IMR-90 (cell line): ENCODE measurements at regions not wholly inside any gene's neighbourhood (a gene's known extent, or its start where the extent isn't known, plus 50 kb on each side); places are given as distances from the start of the nearest gene placed in this dataset.

Experiments
- ATAC-seq: fragments of 200-7000 bp; cut with Tn5 transposase; 2 replicates; pipeline ENCODE4 v1.9.1; 2020; ENCODE audit warnings: low read depth, mild to moderate bottlenecking, moderate library complexity
- BruUV-seq: library from RNA; stranded (reverse); fragments of 400-500 nt; replicated peaks from 2 replicates; lab custom pipeline; 2021; lab: Mats Ljungman, UMichigan
- CTCF ChIA-PET: fragments of 300-600 bp; formaldehyde crosslinking; extraction: SDS; loops from one replicate; lab custom pipeline; 2021; ENCODE audit warnings: antibody characterized with exemption; lab: Yijun Ruan, JAX
- POLR2A ChIA-PET: fragments of 300-600 bp; sonication (Branson Sonifier 250); formaldehyde crosslinking; loops from one replicate; lab custom pipeline; 2022; ENCODE audit warnings: antibody characterized with exemption; ENCODE audit not compliant: unreplicated experiment; lab: Charles Lee
- DNase-seq: peaks from one replicate; pipeline ENCODE4 v3.0.0; 2013
- H2AFZ ChIP-seq: replicated peaks from 2 replicates; pipeline ENCODE3; 2013; ENCODE audit warnings: low read length, mild to moderate bottlenecking; ENCODE audit not compliant: poor library complexity
- H2AK5ac ChIP-seq: 2 replicates; pipeline ENCODE4 v1.6.1; 2013; ENCODE audit warnings: low read depth, low read length, inconsistent platforms
- H2AK9ac ChIP-seq: replicated peaks from 2 replicates; pipeline ENCODE3; 2013; ENCODE audit warnings: mild to moderate bottlenecking, low read depth, low read length, moderate library complexity; ENCODE audit not compliant: poor library complexity
- H2BK120ac ChIP-seq: 2 replicates; pipeline ENCODE4 v1.6.1; 2013; ENCODE audit warnings: low read depth, low read length, inconsistent platforms
- H2BK15ac ChIP-seq: 3 replicates; pipeline ENCODE4 v1.6.1; 2013; ENCODE audit warnings: low read depth, low read length, inconsistent platforms
- H2BK20ac ChIP-seq: 2 replicates; pipeline ENCODE4 v1.6.1; 2013; ENCODE audit warnings: low read depth, mild to moderate bottlenecking, inconsistent platforms, low read length, moderate library complexity
- H2BK5ac ChIP-seq: 2 replicates; pipeline ENCODE4 v1.6.1; 2013; ENCODE audit warnings: mild to moderate bottlenecking, low read depth, low read length, inconsistent platforms; ENCODE audit not compliant: poor library complexity, severe bottlenecking
- H3K14ac ChIP-seq: replicated peaks from 2 replicates; pipeline ENCODE4 v1.6.1; 2013; ENCODE audit warnings: low read depth, low read length, inconsistent platforms
- H3K18ac ChIP-seq: 2 replicates; pipeline ENCODE4 v1.6.1; 2013; ENCODE audit warnings: low read depth, low read length, control low read depth
- H3K23ac ChIP-seq: 2 replicates; pipeline ENCODE4 v1.6.1; 2013; ENCODE audit warnings: low read depth, low read length, inconsistent platforms
- H3K27ac ChIP-seq: 2 replicates; pipeline ENCODE4 v1.5.1; 2013; ENCODE audit warnings: mild to moderate bottlenecking, control low read depth, low read length; ENCODE audit not compliant: insufficient read depth
- H3K27me3 ChIP-seq: 2 replicates; pipeline ENCODE4 v1.6.1; 2013; ENCODE audit warnings: low read length; ENCODE audit not compliant: control insufficient read depth, insufficient read depth
- H3K36me3 ChIP-seq: 2 replicates; pipeline ENCODE4 v1.6.1; 2013; ENCODE audit warnings: low read length, mixed read lengths; ENCODE audit not compliant: control insufficient read depth, insufficient read depth
- H3K4ac ChIP-seq: 2 replicates; pipeline ENCODE4 v1.6.1; 2013; ENCODE audit warnings: low read depth, low read length, inconsistent platforms
- H3K4me1 ChIP-seq: 2 replicates; pipeline ENCODE4 v1.6.1; 2013; ENCODE audit warnings: low read length, mixed read lengths; ENCODE audit not compliant: control insufficient read depth, insufficient read depth
- H3K4me2 ChIP-seq: 2 replicates; pipeline ENCODE4 v1.6.1; 2013; ENCODE audit warnings: low read depth, mild to moderate bottlenecking, control low read depth, low read length, moderate library complexity
- H3K4me3 ChIP-seq: 2 replicates; pipeline ENCODE4 v1.5.1; 2013; ENCODE audit warnings: low read depth, mild to moderate bottlenecking, control low read depth, low read length, moderate library complexity; ENCODE audit not compliant: insufficient read depth
- H3K56ac ChIP-seq: 2 replicates; pipeline ENCODE4 v1.6.1; 2013; ENCODE audit warnings: low read length, inconsistent platforms; ENCODE audit not compliant: insufficient read depth; ENCODE audit errors: extremely low read depth
- H3K79me1 ChIP-seq, 2 experiments: 2 replicates each; pipeline ENCODE4 v1.6.1; 2013; ENCODE audit warnings: low read length in 2 of 2, inconsistent platforms in 1 of 2, low read depth in 1 of 2
- H3K9ac ChIP-seq: 2 replicates; pipeline ENCODE4 v1.6.1; 2013; ENCODE audit warnings: low read depth, low read length, control low read depth
- H3K9me1 ChIP-seq: 2 replicates; pipeline ENCODE4 v1.6.1; 2013; ENCODE audit warnings: low read length, inconsistent platforms; ENCODE audit not compliant: insufficient read depth
- H3K9me3 ChIP-seq: 2 replicates; pipeline ENCODE4 v1.6.1; 2013; ENCODE audit warnings: low read length; ENCODE audit not compliant: control insufficient read depth, insufficient read depth
- H4K20me1 ChIP-seq: 2 replicates; pipeline ENCODE4 v1.6.1; 2013; ENCODE audit warnings: low read length, inconsistent platforms; ENCODE audit not compliant: insufficient read depth
- H4K5ac ChIP-seq: 2 replicates; pipeline ENCODE4 v1.6.1; 2013; ENCODE audit warnings: mild to moderate bottlenecking, low read depth, low read length, control low read depth
- H4K8ac ChIP-seq, 2 experiments: 2 replicates each; pipeline ENCODE4 v1.6.1; 2013; ENCODE audit warnings: low read depth in 2 of 2, low read length in 2 of 2, control low read depth in 1 of 2, inconsistent platforms in 1 of 2
- H4K91ac ChIP-seq: 2 replicates; pipeline ENCODE4 v1.6.1; 2013; ENCODE audit warnings: low read depth, low read length, inconsistent platforms; ENCODE audit not compliant: insufficient read depth
- BHLHE40 ChIP-seq: fragments of 150-350 bp; IDR thresholded peaks from 2 replicates; pipeline ENCODE4 v1.6.1; 2016; ENCODE audit warnings: mild to moderate bottlenecking, low read depth, low read length
- CHD1 ChIP-seq: IDR thresholded peaks from 2 replicates; pipeline ENCODE4 v1.6.1; 2012; ENCODE audit warnings: low read depth, low read length, improper control_type of control experiment
- ELK1 ChIP-seq: fragments of 150-350 bp; IDR thresholded peaks from 2 replicates; pipeline ENCODE4 v1.6.1; 2016; ENCODE audit warnings: low read depth, mild to moderate bottlenecking, low read length, moderate library complexity, borderline replicate concordance
- FOS ChIP-seq: fragments of 150-350 bp; IDR thresholded peaks from 2 replicates; pipeline ENCODE4 v1.6.1; 2016; ENCODE audit warnings: low read depth, low read length
- MAZ ChIP-seq: IDR thresholded peaks from 2 replicates; pipeline ENCODE4 v1.6.1; 2012; ENCODE audit warnings: low read depth, mild to moderate bottlenecking, low read length, improper control_type of control experiment, moderate library complexity, borderline replicate concordance
- NFE2L2 ChIP-seq: fragments of 150-350 bp; IDR thresholded peaks from 2 replicates; pipeline ENCODE4 v1.6.1; 2016; ENCODE audit warnings: low read depth, mild to moderate bottlenecking, low read length
- RAD21 ChIP-seq: IDR thresholded peaks from 2 replicates; pipeline ENCODE4 v1.6.1; 2012; ENCODE audit warnings: low read length, improper control_type of control experiment
- RCOR1 ChIP-seq: IDR thresholded peaks from 2 replicates; pipeline ENCODE4 v1.6.1; 2012; ENCODE audit warnings: mild to moderate bottlenecking, low read length, improper control_type of control experiment; ENCODE audit not compliant: insufficient replicate concordance
- RFX5 ChIP-seq: IDR thresholded peaks from 2 replicates; pipeline ENCODE4 v1.8.0; 2012; ENCODE audit warnings: low read depth, mild to moderate bottlenecking, low read length, moderate library complexity
- SMC3 ChIP-seq: fragments of 150-350 bp; IDR thresholded peaks from 2 replicates; pipeline ENCODE4 v1.6.1; 2016; ENCODE audit warnings: low read depth, mild to moderate bottlenecking, antibody characterized with exemption, low read length, moderate library complexity
- WGBS, 2 experiments: methylation state at CpG; one replicate each; pipeline versions ENCODE4 v1.1.5 to v1.1.7; 2013; ENCODE audit warnings: missing lambda C conversion rate in 2 of 2; ENCODE audit not compliant: insufficient read length in 1 of 2; ENCODE audit errors: extremely low coverage in 2 of 2; 5-methylcytosine and 5-hydroxymethylcytosine counted together
- dilution Hi-C: fragments of 300-500 bp; cut with HindIII; formaldehyde crosslinking; loops from one replicate; pipeline ENCODE4 v1.14.3; 2018; ENCODE audit warnings: low sequenced_read_pairs; ENCODE audit not compliant: unreplicated experiment
- in situ Hi-C: fragments of 300-500 bp; cut with MboI; formaldehyde crosslinking; loops from 3 replicates; pipeline ENCODE4 v1.14.3; 2019; ENCODE audit warnings: low sequenced_read_pairs, inconsistent platforms, mixed read lengths
- intact Hi-C: fragments of 100-400 bp; cut with micrococcal nuclease; formaldehyde crosslinking; loops from 2 replicates; pipeline ENCODE4 v1.10.0; 2022

GRCh38 chr6:12426121-12426520 lies 136.0 kb downstream of the EDN1 start:
- no peak overlapping the region for H3K9ac ChIP-seq
- no peaks in the 10 kb centered on the region for H3K36me3 ChIP-seq
- H3K9me3 ChIP-seq: no peaks in the 10 kb centered on the region
- WGBS, 2 experiments: no CpG with 5 or more reads among the region's 4 CpGs
- no peaks in the 10 kb centered on the region for H3K27me3 ChIP-seq
- H4K20me1 ChIP-seq: no peaks in the 10 kb centered on the region
- H2BK15ac ChIP-seq: no peak overlapping the region
- H2AFZ ChIP-seq: no peak overlapping the region
- no peak overlapping the region for H3K18ac ChIP-seq
- ATAC-seq (no peak), DNase-seq (no peak)
- no peak overlapping the region for H3K4ac ChIP-seq
- CTCF ChIA-PET: no interaction called here
- dilution Hi-C loops (no loop called here), in situ Hi-C loops (no loop called here), intact Hi-C loops (no loop called here)
- BruUV-seq: no TSS peak
- no peak overlapping the region for H3K56ac ChIP-seq
- H2BK120ac ChIP-seq: no peak overlapping the region
- no peak for TF ChIP-seq RCOR1
- no peak for TF ChIP-seq RFX5
- no peak for TF ChIP-seq SMC3
- no peak for TF ChIP-seq NFE2L2
- no peak for TF ChIP-seq BHLHE40
- no peak for TF ChIP-seq FOS
- no peak for TF ChIP-seq CHD1
- no peak for TF ChIP-seq ELK1
- TF ChIP-seq MAZ: no peak
- no peak for TF ChIP-seq RAD21
- H2AK5ac ChIP-seq: no peak overlapping the region
- H3K4me1 ChIP-seq: peaks cover 4% of the 10 kb centered on the region; the same call in 1 of the 2 replicates
- POLR2A ChIA-PET: no interaction called here
- H3K14ac ChIP-seq: no peak overlapping the region
- no peaks in the 10 kb centered on the region for H3K79me1 ChIP-seq
- H3K4me3 ChIP-seq: no peak overlapping the region
- H2AK9ac ChIP-seq: no peak overlapping the region
- H3K23ac ChIP-seq: no peak overlapping the region
- no peak overlapping the region for H4K8ac ChIP-seq
- no peak overlapping the region for H2BK5ac ChIP-seq
- no peak overlapping the region for H3K4me2 ChIP-seq
- no peak overlapping the region for H4K5ac ChIP-seq
- H3K9me1 ChIP-seq: no peaks in the 10 kb centered on the region
- H4K91ac ChIP-seq: no peak overlapping the region
- H2BK20ac ChIP-seq: no peak overlapping the region
- H3K27ac ChIP-seq: no peak overlapping the region
